H1 (cell line): ENCODE measurements at regions not wholly inside any gene's neighbourhood (a gene's known extent, or its start where the extent isn't known, plus 50 kb on each side); places are given as distances from the start of the nearest gene placed in this dataset.
A peak's percentile ranks its signal among the peaks of the same experiment; 100 is the strongest.

Experiments used
- CTCF ChIA-PET: fragments of 300-600 bp; sonication (Branson Sonifier 250); formaldehyde crosslinking; loops from one replicate; lab custom pipeline; 2021; ENCODE audit not compliant: partially characterized antibody; lab: Charles Lee
- POLR2A ChIA-PET: fragments of 300-600 bp; sonication (Branson Sonifier 250); formaldehyde crosslinking; loops from one replicate; lab custom pipeline; 2021; ENCODE audit warnings: inconsistent platforms; ENCODE audit not compliant: partially characterized antibody; lab: Charles Lee
- DNase-seq, 2 experiments: peaks; one replicate each; pipeline versions ENCODE4 v3.0.0 to v3.0.0-alpha.2; 2010 to 2022; ENCODE audit warnings: low spot score in 2 of 2, low read depth in 1 of 2, mixed read lengths in 1 of 2
- FAIRE-seq: peaks from 2 replicates; lab custom pipeline; 2011; peaks lifted over from hg19 to GRCh38; lab: Jason Lieb, UNC
- H2AFZ ChIP-seq: 2 replicates; pipeline ENCODE4 v1.8.1; 2012; ENCODE audit warnings: low read length, inconsistent platforms
- H2AK5ac ChIP-seq: 2 replicates; pipeline ENCODE4 v1.6.1; 2013; ENCODE audit warnings: low read depth, low read length
- H2BK120ac ChIP-seq: replicated peaks from 2 replicates; pipeline ENCODE3; 2013; ENCODE audit warnings: low read depth, low read length, inconsistent platforms
- H2BK12ac ChIP-seq: 2 replicates; pipeline ENCODE4 v1.6.1; 2013; ENCODE audit warnings: low read depth, low read length
- H2BK15ac ChIP-seq: 2 replicates; pipeline ENCODE4 v1.6.1; 2013; ENCODE audit warnings: low read length
- H2BK20ac ChIP-seq: 2 replicates; pipeline ENCODE4 v1.6.1; 2013; ENCODE audit warnings: low read length
- H2BK5ac ChIP-seq: 2 replicates; pipeline ENCODE4 v1.6.1; 2013; ENCODE audit warnings: low read depth, low read length
- H3K14ac ChIP-seq: 2 replicates; pipeline ENCODE4 v1.6.1; 2013; ENCODE audit warnings: inconsistent platforms; ENCODE audit not compliant: insufficient read length
- H3K18ac ChIP-seq: 2 replicates; pipeline ENCODE4 v1.6.1; 2013; ENCODE audit warnings: low read length; ENCODE audit errors: extremely low read depth
- H3K23ac ChIP-seq: 2 replicates; pipeline ENCODE4 v1.6.1; 2013; ENCODE audit warnings: inconsistent platforms; ENCODE audit not compliant: insufficient read length
- H3K23me2 ChIP-seq: 2 replicates; pipeline ENCODE4 v1.6.1; 2013; ENCODE audit warnings: low read depth, low read length
- H3K27ac ChIP-seq: 2 replicates; pipeline ENCODE4 v1.6.1; 2011; ENCODE audit warnings: low read depth, low read length, inconsistent platforms
- H3K27me3 ChIP-seq, 4 experiments: replicated peaks in 1 of 4; 1 replicate in 1 of 4; 2 replicates in 3 of 4; pipeline versions ENCODE4 v1.6.1 to v1.8.1; 2011 to 2013; ENCODE audit warnings: low read length in 3 of 4, mild to moderate bottlenecking in 3 of 4, inconsistent platforms in 2 of 4, mixed read lengths in 2 of 4, moderate library complexity in 1 of 4; ENCODE audit not compliant: control insufficient read depth in 3 of 4, insufficient read depth in 3 of 4; ENCODE audit errors: extremely low read depth in 1 of 4
- H3K36me3 ChIP-seq, 4 experiments: 2 replicates each; pipeline versions ENCODE4 v1.6.1 to v1.8.1; 2011 to 2013; ENCODE audit warnings: mild to moderate bottlenecking in 4 of 4, low read length in 3 of 4, moderate library complexity in 2 of 4, control low read depth in 1 of 4, inconsistent platforms in 1 of 4; ENCODE audit not compliant: insufficient read depth in 4 of 4, control insufficient read depth in 2 of 4
- H3K4ac ChIP-seq: replicated peaks from 2 replicates; pipeline ENCODE3; 2013; ENCODE audit warnings: low read length, low read depth, mixed read lengths, inconsistent platforms; ENCODE audit not compliant: insufficient read length
- H3K4me1 ChIP-seq, 4 experiments: replicated peaks in 1 of 4; 1 replicate in 1 of 4; 2 replicates in 3 of 4; pipeline versions ENCODE4 v1.6.1 to v1.8.1; 2011 to 2013; ENCODE audit warnings: low read length in 3 of 4, inconsistent platforms in 2 of 4, mixed read lengths in 1 of 4; ENCODE audit not compliant: insufficient read depth in 4 of 4, control insufficient read depth in 3 of 4
- H3K4me2 ChIP-seq, 2 experiments: 2 replicates each; pipeline versions ENCODE4 v1.6.1 to v1.8.1; 2011 to 2013; ENCODE audit warnings: low read depth in 2 of 2, low read length in 2 of 2, control low read depth in 1 of 2, inconsistent platforms in 1 of 2, mild to moderate bottlenecking in 1 of 2; ENCODE audit not compliant: insufficient read depth in 1 of 2
- H3K4me3 ChIP-seq, 4 experiments: fragments of 200-600, 300-600 bp in 1 of 4; sonication (generic), shearing (Covaris generic), sonication (Bioruptor Twin) in 1 of 4; 2 replicates each; pipeline versions ENCODE4 v1.5.1 to v1.8.1; 2011 to 2016; ENCODE audit warnings: low read length in 4 of 4, low read depth in 3 of 4, control low read depth in 2 of 4, inconsistent platforms in 2 of 4, mild to moderate bottlenecking in 2 of 4, mixed read lengths in 1 of 4, moderate library complexity in 1 of 4; ENCODE audit not compliant: insufficient read depth in 2 of 4; ENCODE audit errors: extremely low read depth in 1 of 4
- H3K56ac ChIP-seq: replicated peaks from 2 replicates; pipeline ENCODE3; 2013; ENCODE audit warnings: low read depth, mild to moderate bottlenecking, mixed read lengths, low read length, inconsistent platforms; ENCODE audit not compliant: insufficient read length
- H3K79me1 ChIP-seq: 2 replicates; pipeline ENCODE4 v1.6.1; 2013; ENCODE audit warnings: low read depth, low read length, control low read depth
- H3K79me2 ChIP-seq, 2 experiments: 2 replicates each; pipeline versions ENCODE4 v1.6.1 to v1.8.1; 2012 to 2013; ENCODE audit warnings: low read length in 2 of 2, mild to moderate bottlenecking in 2 of 2, inconsistent platforms in 1 of 2; ENCODE audit not compliant: insufficient read depth in 2 of 2, control insufficient read depth in 1 of 2
- H3K9ac ChIP-seq, 4 experiments: replicated peaks in 1 of 4; 1 replicate in 1 of 4; 2 replicates in 3 of 4; pipeline versions ENCODE4 v1.6.1 to v1.8.1; 2011 to 2013; ENCODE audit warnings: low read depth in 3 of 4, low read length in 3 of 4, control low read depth in 2 of 4, mild to moderate bottlenecking in 2 of 4, moderate library complexity in 2 of 4, inconsistent platforms in 1 of 4; ENCODE audit errors: extremely low read depth in 1 of 4
- H3K9me3 ChIP-seq, 2 experiments: 2 replicates each; pipeline versions ENCODE4 v1.6.1 to v1.8.1; 2012 to 2013; ENCODE audit warnings: mild to moderate bottlenecking in 2 of 2, moderate library complexity in 2 of 2, control low read depth in 1 of 2, inconsistent platforms in 1 of 2, low read depth in 1 of 2, low read length in 1 of 2, mixed read lengths in 1 of 2; ENCODE audit not compliant: insufficient read depth in 2 of 2
- H4K20me1 ChIP-seq, 2 experiments: replicated peaks in 1 of 2; 2 replicates each; pipeline versions ENCODE3 to v1.8.1; 2011 to 2013; ENCODE audit warnings: inconsistent platforms in 2 of 2, low read length in 2 of 2, mild to moderate bottlenecking in 1 of 2; ENCODE audit not compliant: insufficient read depth in 2 of 2, control insufficient read depth in 1 of 2
- H4K5ac ChIP-seq: 2 replicates; pipeline ENCODE4 v1.6.1; 2013; ENCODE audit warnings: low read length, low read depth, mixed read lengths, inconsistent platforms; ENCODE audit not compliant: insufficient read length
- H4K8ac ChIP-seq: 2 replicates; pipeline ENCODE4 v1.8.0; 2013; ENCODE audit warnings: mild to moderate bottlenecking, moderate library complexity, low read length, inconsistent platforms; ENCODE audit not compliant: insufficient read depth; ENCODE audit errors: extremely low read depth
- H4K91ac ChIP-seq: replicated peaks from 2 replicates; pipeline ENCODE3; 2013; ENCODE audit warnings: low read length, mixed read lengths, inconsistent platforms; ENCODE audit not compliant: insufficient read length
- CEBPB ChIP-seq: IDR thresholded peaks from 2 replicates; pipeline ENCODE4 v1.6.1; 2012; ENCODE audit warnings: low read depth, low read length
- SUZ12 ChIP-seq: fragments of 200-600 bp; sonication (generic); IDR thresholded peaks from 2 replicates; pipeline ENCODE4 v1.6.1; 2012; ENCODE audit warnings: mild to moderate bottlenecking, inconsistent platforms, low read length, moderate library complexity, mixed read lengths
- whole genome bisulfite sequencing, 2 experiments: shearing (Covaris generic) in 1 of 2; methylation state at CpG; one replicate each; pipeline versions ENCODE4 v1.1.6 to v1.1.7; 2013 to 2015; ENCODE audit warnings: low lambda C conversion rate in 2 of 2, mixed read lengths in 2 of 2, inconsistent platforms in 1 of 2, low coverage in 1 of 2, missing lambda C conversion rate in 1 of 2; ENCODE audit not compliant: insufficient replicate concordance in 2 of 2, insufficient coverage in 1 of 2, insufficient read length in 1 of 2; ENCODE audit errors: extremely low coverage in 1 of 2, missing lambda C conversion rate in 1 of 2; 5-methylcytosine and 5-hydroxymethylcytosine counted together

DNA sequence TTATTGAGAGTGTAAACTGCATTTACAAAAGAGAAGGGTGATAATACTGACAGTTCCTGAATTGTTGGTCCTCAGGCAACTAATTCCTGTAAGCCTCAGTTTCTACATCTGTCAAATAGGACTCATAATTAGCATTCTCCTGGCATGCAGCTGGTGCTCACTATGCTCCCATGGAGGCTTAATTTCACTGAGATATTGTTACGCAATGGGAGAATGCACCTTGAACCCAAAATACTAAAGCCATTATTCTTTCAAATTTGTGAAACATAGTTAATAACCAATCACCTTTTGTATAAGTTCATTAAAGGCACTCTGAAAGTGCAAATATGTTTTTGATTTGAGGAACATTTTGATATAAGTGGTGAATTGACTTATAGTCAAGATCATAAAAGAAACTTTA is 985.5 kb downstream of the CDH11 start:
- Histone ChIP-seq H3K14ac (no peak overlapping the region), H4K20me1 (no peaks in the 10 kb centered on the region), H3K36me3 (no peaks in the 10 kb centered on the region), H3K56ac (no peak overlapping the region), H3K18ac (no peak overlapping the region), H3K27ac (no peak overlapping the region), H3K79me2 (no peaks in the 10 kb centered on the region), H2BK15ac (no peak overlapping the region), H2BK5ac (no peak overlapping the region), H3K23me2 (no peaks in the 10 kb centered on the region), H3K23ac (no peak overlapping the region), H2BK20ac (no peak overlapping the region), H4K5ac (no peak overlapping the region), H3K9ac (no peak overlapping the region), H4K8ac (no peak overlapping the region), H3K9me3 (no peaks in the 10 kb centered on the region), H3K4ac (no peak overlapping the region)
- ChIA-PET CTCF (interaction anchor here (1.3 kb wide), 1 partner anchor 188 kb away, joined by 3 read pairs; no protein-coding TSS in a partner anchor), POLR2A (no interaction called here)
- no peak for FAIRE-seq
- TF ChIP-seq SUZ12: no peak
- TF ChIP-seq CEBPB: peak; percentile 50; the same call in 1 of the 2 replicates
- TF ChIP-seq, all 59 proteins: peak for 1
- H2BK12ac ChIP-seq: no peak overlapping the region
- H2AFZ ChIP-seq: no peak overlapping the region
- H3K4me1 ChIP-seq: no peaks in the 10 kb centered on the region; a peak in 1 of 7 replicates
- H2AK5ac ChIP-seq: no peak overlapping the region
- WGBS, 2 experiments: 93% methylated on average over 1 of the region's 1 CpG; no CpG with 5 or more reads in 1 of the 2 experiments
- H4K91ac ChIP-seq: no peak overlapping the region
- H3K79me1 ChIP-seq: no peaks in the 10 kb centered on the region
- no peak for DNase-seq
- H3K4me2 ChIP-seq: no peak overlapping the region
- H2BK120ac ChIP-seq: no peak overlapping the region
- no peaks in the 10 kb centered on the region for H3K27me3 ChIP-seq
- H3K4me3 ChIP-seq: no peak overlapping the region
